HepG2 (cell line): ENCODE measurements at regions not wholly inside any gene's neighbourhood (a gene's known extent, or its start where the extent isn't known, plus 50 kb on each side); places are given as distances from the start of the nearest gene placed in this dataset.

Experiments
- ATAC-seq: fragments of 200-7000 bp; cut with Tn5 transposase; 3 replicates; pipeline ENCODE4 v1.9.1; 2020; ENCODE audit warnings: mild to moderate bottlenecking, moderate library complexity
- BruUV-seq: library from RNA; stranded (reverse); fragments of 400-500 nt; replicated peaks from 2 replicates; lab custom pipeline; 2021; lab: Mats Ljungman, UMichigan
- CTCF ChIA-PET: fragments of 300-600 bp; formaldehyde crosslinking; extraction: SDS; loops from one replicate; lab custom pipeline; 2021; ENCODE audit warnings: low total read pairs, inconsistent platforms, low intra/inter-chr PET ratio; lab: Yijun Ruan, JAX
- POLR2A ChIA-PET: fragments of 350-600 bp; sonication (Branson Sonifier 250); formaldehyde crosslinking; loops from one replicate; lab custom pipeline; 2020; ENCODE audit warnings: antibody characterized with exemption, inconsistent platforms; lab: Yijun Ruan, JAX
- DNase-seq: peaks from one replicate; pipeline ENCODE4 v3.0.0-alpha.2; 2015; ENCODE audit warnings: low spot score
- FAIRE-seq: peaks from 3 replicates; lab custom pipeline; 2011; peaks lifted over from hg19 to GRCh38; lab: Jason Lieb, UNC
- H2AFZ ChIP-seq: one replicate; pipeline ENCODE4 v1.6.1; 2011; ENCODE audit warnings: low read length, inconsistent platforms
- H3K27ac ChIP-seq: fragments of 300-600 bp; 3 replicates; pipeline ENCODE4 v1.8.0; 2011; ENCODE audit warnings: mixed run types, mild to moderate bottlenecking, mixed read lengths, low read length, inconsistent platforms; ENCODE audit not compliant: insufficient read depth; ENCODE audit errors: extremely low read length
- H3K27me3 ChIP-seq, 2 experiments: fragments of 200-600 bp in 1 of 2; 2 replicates in 1 of 2; 3 replicates in 1 of 2; pipeline versions ENCODE4 v1.6.0 to v1.8.0; 2011; ENCODE audit warnings: low read length in 2 of 2, mild to moderate bottlenecking in 2 of 2, moderate library complexity in 2 of 2, inconsistent platforms in 1 of 2; ENCODE audit not compliant: insufficient read depth in 2 of 2, control insufficient read depth in 1 of 2
- H3K36me3 ChIP-seq, 2 experiments: fragments of 200-600 bp in 1 of 2; replicated peaks in 1 of 2; 2 replicates in 1 of 2; 3 replicates in 1 of 2; pipeline versions ENCODE4 v1.5.1 to v1.8.0; 2011; ENCODE audit warnings: low read length in 2 of 2, inconsistent platforms in 1 of 2; ENCODE audit not compliant: insufficient read depth in 2 of 2, control insufficient read depth in 1 of 2
- H3K4me1 ChIP-seq: 2 replicates; pipeline ENCODE4 v1.5.1; 2012; ENCODE audit warnings: low read length, inconsistent platforms; ENCODE audit not compliant: insufficient read depth
- H3K4me2 ChIP-seq: 2 replicates; pipeline ENCODE4 v1.6.0; 2011; ENCODE audit warnings: low read depth, low read length, inconsistent platforms
- H3K4me3 ChIP-seq, 3 experiments: fragments of 200-600 bp in 1 of 3; sonication (generic), shearing (Covaris generic) in 1 of 3; replicated peaks in 1 of 3; 2 replicates each; pipeline ENCODE4 v1.5.1; 2011 to 2016; ENCODE audit warnings: low read length in 3 of 3, inconsistent platforms in 2 of 3, low read depth in 2 of 3, mild to moderate bottlenecking in 2 of 3, control low read depth in 1 of 3, mixed read lengths in 1 of 3; ENCODE audit not compliant: insufficient read depth in 1 of 3
- H3K79me2 ChIP-seq: one replicate; pipeline ENCODE4 v1.6.1; 2011; ENCODE audit warnings: low read length, inconsistent platforms; ENCODE audit not compliant: insufficient read depth
- H3K9ac ChIP-seq: 2 replicates; pipeline ENCODE4 v1.6.0; 2011; ENCODE audit warnings: mild to moderate bottlenecking, low read depth, low read length, inconsistent platforms; ENCODE audit not compliant: insufficient read depth
- H3K9me3 ChIP-seq: 2 replicates; pipeline ENCODE4 v1.5.1; 2012; ENCODE audit warnings: mild to moderate bottlenecking, low read length
- H4K20me1 ChIP-seq: 2 replicates; pipeline ENCODE4 v1.6.0; 2011; ENCODE audit warnings: inconsistent platforms, mild to moderate bottlenecking, low read length, moderate library complexity; ENCODE audit not compliant: insufficient read depth
- BORCS8-MEF2B ChIP-seq: sonication (generic); formaldehyde crosslinking; IDR thresholded peaks from 2 replicates; pipeline ENCODE4 v1.8.0; 2022; ENCODE audit warnings: mild to moderate bottlenecking, missing genetic modification reagents
- HNF4G ChIP-seq, 2 experiments: sonication (generic) in 1 of 2; formaldehyde crosslinking in 1 of 2; IDR thresholded peaks; 2 replicates each; pipeline versions ENCODE4 v1.4.0 to v1.6.1; 2011 to 2020; ENCODE audit warnings: borderline replicate concordance in 2 of 2, low read depth in 2 of 2, mild to moderate bottlenecking in 2 of 2, low read length in 1 of 2, missing genetic modification reagents in 1 of 2, moderate library complexity in 1 of 2
- NCOA1 ChIP-seq: sonication (generic); formaldehyde crosslinking; IDR thresholded peaks from 2 replicates; pipeline ENCODE4 v1.9.0; 2021; ENCODE audit warnings: missing genetic modification reagents
- SAP130 ChIP-seq: IDR thresholded peaks from 2 replicates; pipeline ENCODE4 v1.6.1; 2016; ENCODE audit warnings: low read depth
- ZBTB20 ChIP-seq: sonication (generic); formaldehyde crosslinking; IDR thresholded peaks from 2 replicates; pipeline ENCODE4 v1.8.1; 2023; ENCODE audit warnings: missing genetic modification reagents, low read depth, mild to moderate bottlenecking, borderline replicate concordance
- ZFX ChIP-seq: sonication (generic); formaldehyde crosslinking; IDR thresholded peaks from 2 replicates; pipeline ENCODE4 v1.4.0; 2020; ENCODE audit warnings: mild to moderate bottlenecking, low read depth, missing genetic modification reagents, moderate library complexity
- ZNF383 ChIP-seq: sonication (generic); formaldehyde crosslinking; IDR thresholded peaks from 2 replicates; pipeline ENCODE4 v1.4.0; 2020; ENCODE audit warnings: missing genetic modification reagents, mild to moderate bottlenecking, borderline replicate concordance
- ZNF784 ChIP-seq: sonication (generic); formaldehyde crosslinking; IDR thresholded peaks from 2 replicates; pipeline ENCODE4 v1.5.1; 2020; ENCODE audit warnings: missing genetic modification reagents, mild to moderate bottlenecking, borderline replicate concordance
- WGBS: methylation state at CpG from one replicate; pipeline ENCODE4 v1.1.6; 2017; ENCODE audit warnings: low lambda C conversion rate; 5-methylcytosine and 5-hydroxymethylcytosine counted together
- in situ Hi-C: cut with HindIII; loops from 2 replicates; pipeline ENCODE4 v1.10.0; 2017; ENCODE audit warnings: low pct_unique_long_range_greater_than_20kb; ENCODE audit not compliant: extremely low pct_ligation_motif_present
- intact Hi-C: fragments of 100-400 bp; cut with micrococcal nuclease; formaldehyde crosslinking; loops from one replicate; pipeline ENCODE4 v1.10.0; 2022; ENCODE audit not compliant: unreplicated experiment
- TF ChIP-seq, protein P1 (sequence below): sonication (generic); formaldehyde crosslinking; IDR thresholded peaks from 2 replicates; pipeline ENCODE4 v1.5.0; 2020; ENCODE audit warnings: mild to moderate bottlenecking, low read depth, missing genetic modification reagents, borderline replicate concordance

DNA sequence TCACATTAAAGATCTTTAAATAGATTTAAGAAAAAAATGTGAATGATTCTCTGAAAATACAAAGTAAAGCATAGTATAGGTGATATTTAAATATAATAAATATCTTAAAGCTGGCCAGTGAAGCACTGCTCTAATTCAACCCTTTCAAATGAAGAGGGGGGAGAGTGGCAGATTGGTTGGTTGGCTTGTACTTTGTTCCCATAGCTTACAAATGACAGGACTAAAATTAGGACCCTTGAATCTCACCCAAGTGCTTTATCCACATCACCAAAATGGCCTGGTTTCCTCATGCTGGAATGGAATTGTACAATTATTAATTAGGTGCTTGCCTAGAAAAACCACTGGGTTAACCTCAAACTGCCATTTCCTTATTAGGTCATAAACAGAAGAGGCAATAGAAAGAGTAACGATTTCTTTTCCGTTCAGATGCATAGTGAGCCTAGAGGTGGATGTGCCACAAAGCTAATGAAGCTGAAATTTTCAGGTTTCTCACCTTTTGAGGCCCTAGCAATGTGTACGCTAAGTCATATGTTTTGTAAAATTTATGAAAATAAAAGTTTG, 354.5 kb upstream of the CDH6 start:
- Histone ChIP-seq H4K20me1 (no peaks in the 10 kb centered on the region), H3K36me3 (no peaks in the 10 kb centered on the region), H3K4me1 (no peaks in the 10 kb centered on the region), H3K9ac (no peak overlapping the region), H3K27ac (no peak overlapping the region), H3K27me3 (no peaks in the 10 kb centered on the region), H3K4me3 (no peak overlapping the region), H3K9me3 (no peaks in the 10 kb centered on the region), H3K4me2 (no peak overlapping the region), H3K79me2 (no peaks in the 10 kb centered on the region), H2AFZ (no peak overlapping the region)
- no peak for FAIRE-seq
- no peak for ATAC-seq
- ChIA-PET POLR2A (no interaction called here), CTCF (no interaction called here)
- 16% methylated on average over 3 of the region's 3 CpGs for WGBS
- no peak for DNase-seq
- in situ Hi-C loops = no loop called here
- BruUV-seq = no TSS peak
- TF ChIP-seq ZBTB20 (CRISPR knock-in tag) (no peak), ZFX (no peak), ZNF383 (CRISPR knock-in tag) (no peak), ZNF784 (no peak), HNF4G (IDR thresholded peaks at IDR 0.05; ENCODE audit: borderline replicate concordance, low read depth, low read length) (no peak), HNF4G (CRISPR knock-in tag; IDR thresholded peaks at IDR 0.05; ENCODE audit: borderline replicate concordance, low read depth) (no peak), SAP130 (CRISPR knock-in tag) (no peak), NCOA1 (no peak), BORCS8-MEF2B (CRISPR knock-in tag) (no peak)
- TF ChIP-seq, protein P1, sequence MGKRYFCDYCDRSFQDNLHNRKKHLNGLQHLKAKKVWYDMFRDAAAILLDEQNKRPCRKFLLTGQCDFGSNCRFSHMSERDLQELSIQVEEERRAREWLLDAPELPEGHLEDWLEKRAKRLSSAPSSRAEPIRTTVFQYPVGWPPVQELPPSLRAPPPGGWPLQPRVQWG (CRISPR knock-in tag) = no peak
- intact Hi-C loops = no loop called here
